MM.1S (cell line): ENCODE measurements at regions not wholly inside any gene's neighbourhood (a gene's known extent, or its start where the extent isn't known, plus 50 kb on each side); places are given as distances from the start of the nearest gene placed in this dataset.

ENCODE experiments used
- CTCF ChIP-seq: fragments of 300-600 bp; sonication (generic); IDR thresholded peaks from 2 replicates; pipeline ENCODE4 v1.5.1; 2016; ENCODE audit warnings: antibody characterized with exemption, low read length, mixed read lengths
- EZH2 ChIP-seq: fragments of 300-600 bp; sonication (generic); optimal IDR thresholded peaks from 2 replicates; pipeline ENCODE3; 2017; ENCODE audit warnings: low read depth, mild to moderate bottlenecking, antibody characterized with exemption, low read length, mixed read lengths

DNA sequence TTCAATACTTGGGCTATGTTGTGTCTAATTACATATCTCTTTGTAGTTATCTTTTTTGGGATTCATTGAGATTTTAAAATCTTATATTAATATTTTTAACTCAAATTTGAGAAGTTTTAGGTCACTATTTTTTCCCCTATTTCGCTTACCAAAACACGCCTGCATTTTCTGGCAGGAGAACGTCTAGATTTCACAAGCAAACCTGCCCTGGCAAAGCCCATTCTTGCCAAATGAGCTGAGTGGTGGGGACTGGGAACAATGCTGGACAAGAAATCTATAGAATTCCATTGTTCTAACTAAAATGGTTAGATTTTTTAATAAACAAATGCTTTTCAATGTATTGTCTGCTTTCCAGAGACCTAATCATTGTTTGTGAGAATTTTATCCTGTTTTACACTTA, 1283.7 kb upstream of the RAG2 start:
- TF ChIP-seq EZH2 (no peak), CTCF (no peak)
